ENCODE measurements at regions not wholly inside any gene's neighbourhood (a gene's known extent, or its start where the extent isn't known, plus 50 kb on each side); places are given as distances from the start of the nearest gene placed in this dataset.

DNA sequence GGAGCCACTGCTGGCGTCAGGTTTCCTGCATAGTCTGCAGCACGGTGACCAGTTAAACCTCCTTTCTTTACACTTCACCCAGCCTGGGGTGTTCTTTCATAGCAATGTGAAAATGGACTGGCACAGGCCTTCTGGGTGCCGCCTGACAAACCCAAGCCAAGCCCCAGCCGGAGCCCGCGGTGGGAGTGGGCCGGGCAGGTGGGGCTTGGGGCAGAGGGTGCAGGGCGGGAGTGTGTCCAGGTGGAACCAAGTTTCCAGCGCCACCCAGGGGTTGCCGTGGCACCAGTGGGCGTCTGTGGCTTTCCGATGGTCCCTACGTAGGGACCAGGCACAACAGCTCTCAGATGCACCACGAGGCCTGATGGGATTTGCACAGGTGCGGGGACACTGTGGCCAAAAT, 75.8 kb downstream of the RTP5 start:
- TF ChIP-seq, protein P1, sequence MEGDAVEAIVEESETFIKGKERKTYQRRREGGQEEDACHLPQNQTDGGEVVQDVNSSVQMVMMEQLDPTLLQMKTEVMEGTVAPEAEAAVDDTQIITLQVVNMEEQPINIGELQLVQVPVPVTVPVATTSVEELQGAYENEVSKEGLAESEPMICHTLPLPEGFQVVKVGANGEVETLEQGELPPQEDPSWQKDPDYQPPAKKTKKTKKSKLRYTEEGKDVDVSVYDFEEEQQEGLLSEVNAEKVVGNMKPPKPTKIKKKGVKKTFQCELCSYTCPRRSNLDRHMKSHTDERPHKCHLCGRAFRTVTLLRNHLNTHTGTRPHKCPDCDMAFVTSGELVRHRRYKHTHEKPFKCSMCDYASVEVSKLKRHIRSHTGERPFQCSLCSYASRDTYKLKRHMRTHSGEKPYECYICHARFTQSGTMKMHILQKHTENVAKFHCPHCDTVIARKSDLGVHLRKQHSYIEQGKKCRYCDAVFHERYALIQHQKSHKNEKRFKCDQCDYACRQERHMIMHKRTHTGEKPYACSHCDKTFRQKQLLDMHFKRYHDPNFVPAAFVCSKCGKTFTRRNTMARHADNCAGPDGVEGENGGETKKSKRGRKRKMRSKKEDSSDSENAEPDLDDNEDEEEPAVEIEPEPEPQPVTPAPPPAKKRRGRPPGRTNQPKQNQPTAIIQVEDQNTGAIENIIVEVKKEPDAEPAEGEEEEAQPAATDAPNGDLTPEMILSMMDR (conservative IDR thresholded peaks at IDR 0.05), result no peak
- WGBS, 2 experiments (ENCODE audit: insufficient coverage in 1 of 2, insufficient read length in 1 of 2), result 92% methylated on average over 13 to 15 of the region's 15 CpGs
- Histone ChIP-seq H3K4me1 (ENCODE audit: control insufficient read depth, insufficient read depth, low read length) (no peaks in the 10 kb centered on the region), H3K9me3 (ENCODE audit: control insufficient read depth, low read length) (peaks cover 4% of the 10 kb centered on the region), H3K9ac (ENCODE audit: extremely low read depth, low read length, poor library complexity, severe bottlenecking) (no peak overlapping the region), H3K27me3 (ENCODE audit: control insufficient read depth, insufficient read depth, low read length, poor library complexity, severe bottlenecking) (no peaks in the 10 kb centered on the region), H3K36me3 (ENCODE audit: control insufficient read depth, insufficient read depth, low read length) (no peaks in the 10 kb centered on the region), H3K27ac (ENCODE audit: low read depth, low read length) (no peak overlapping the region), H3K4me3 (ENCODE audit: low read length) (no peak overlapping the region)
- H3K4me1 Mint-ChIP-seq, result no peaks in the 10 kb centered on the region
- H3K27me3 Mint-ChIP-seq (ENCODE audit: insufficient read depth), result peaks cover 31% of the 10 kb centered on the region
- peaks cover 8% of the 10 kb centered on the region for H3K9me3 Mint-ChIP-seq
- H3K27ac Mint-ChIP-seq, result no peak overlapping the region
- DNase-seq, result no peak
- H3K4me3 Mint-ChIP-seq, result no peak overlapping the region
- H3K36me3 Mint-ChIP-seq (ENCODE audit: low read depth), result no peaks in the 10 kb centered on the region

DNA sequence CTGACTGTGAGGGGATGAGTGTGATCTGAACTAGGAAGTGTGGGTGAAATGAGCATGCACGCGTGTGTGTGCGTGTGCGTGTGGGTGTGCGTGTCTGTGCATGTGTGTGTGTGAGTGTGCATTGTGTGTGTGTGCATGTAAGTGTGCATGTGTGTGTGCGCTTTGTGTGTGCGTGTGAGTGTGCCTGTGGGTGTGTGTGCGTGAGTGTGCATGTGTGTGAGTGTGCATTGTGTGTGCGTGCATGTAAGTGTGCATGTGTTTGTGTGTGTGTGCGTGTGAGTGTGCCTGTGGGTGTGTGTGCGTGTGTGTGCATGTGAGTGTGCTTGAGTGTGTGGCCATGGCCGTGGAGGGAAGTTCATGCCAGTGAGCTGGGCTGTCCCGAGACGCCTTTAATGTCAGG, 76.3 kb downstream of the RTP5 start:
- Mint-ChIP-seq H3K36me3 (ENCODE audit: low read depth) (no peaks in the 10 kb centered on the region), H3K4me1 (no peaks in the 10 kb centered on the region), H3K9me3 (peaks cover 4% of the 10 kb centered on the region), H3K27ac (no peak overlapping the region), H3K27me3 (ENCODE audit: insufficient read depth) (peaks cover 33% of the 10 kb centered on the region), H3K4me3 (no peak overlapping the region)
- Histone ChIP-seq H3K36me3 (ENCODE audit: control insufficient read depth, insufficient read depth, low read length) (no peaks in the 10 kb centered on the region), H3K4me3 (ENCODE audit: low read length) (no peak overlapping the region), H3K9me3 (ENCODE audit: control insufficient read depth, low read length) (no peaks in the 10 kb centered on the region), H3K9ac (ENCODE audit: extremely low read depth, low read length, poor library complexity, severe bottlenecking) (no peak overlapping the region), H3K27me3 (ENCODE audit: control insufficient read depth, insufficient read depth, low read length, poor library complexity, severe bottlenecking) (no peaks in the 10 kb centered on the region), H3K27ac (ENCODE audit: low read depth, low read length) (no peak overlapping the region), H3K4me1 (ENCODE audit: control insufficient read depth, insufficient read depth, low read length) (no peaks in the 10 kb centered on the region)
- TF ChIP-seq, protein P1 (conservative IDR thresholded peaks at IDR 0.05), result no peak
- no peak for DNase-seq
- 81 to 82% methylated on average over 6 to 14 of the region's 14 CpGs for WGBS, 2 experiments (ENCODE audit: insufficient coverage in 1 of 2, insufficient read length in 1 of 2)

DNA sequence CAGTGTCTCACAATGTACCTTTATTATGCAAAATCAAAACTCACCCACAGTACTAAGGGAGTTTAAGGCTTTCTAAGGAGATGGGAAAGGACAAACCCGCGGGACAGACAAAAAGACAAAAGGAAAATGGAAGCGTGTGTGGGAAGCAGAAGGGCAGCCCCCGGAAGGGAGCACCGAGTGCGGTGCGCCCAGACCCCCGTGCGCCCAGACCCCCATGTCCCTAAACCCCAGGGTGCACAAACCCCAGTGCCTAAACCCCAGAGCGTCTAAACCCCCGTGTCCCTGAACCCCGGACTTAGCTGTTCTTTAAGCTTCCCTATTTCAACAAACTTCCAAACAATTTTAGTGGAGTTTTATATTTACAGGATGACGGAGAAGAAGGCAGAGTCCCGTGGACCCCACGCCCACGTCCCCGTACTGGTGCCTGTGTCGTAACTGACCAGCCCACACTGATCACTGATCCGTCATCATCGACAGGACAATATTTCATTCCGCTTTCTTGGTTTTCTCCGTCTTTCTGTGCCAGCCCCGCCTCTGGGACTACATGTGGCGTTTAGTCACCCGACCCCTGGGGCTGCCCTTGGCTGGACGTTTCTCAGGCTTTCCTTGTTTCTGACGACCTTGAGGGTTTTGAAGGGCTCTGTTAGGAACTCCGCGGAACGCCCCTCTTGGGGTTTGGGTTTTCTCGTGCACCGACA, 76.9 kb downstream of the RTP5 start:
- WGBS, 2 experiments (ENCODE audit: insufficient coverage in 1 of 2, insufficient read length in 1 of 2), result 84 to 88% methylated on average over 32 of the region's 32 CpGs
- no peaks in the 10 kb centered on the region for H3K4me1 Mint-ChIP-seq
- no peaks in the 10 kb centered on the region for H3K36me3 Mint-ChIP-seq (ENCODE audit: low read depth)
- Histone ChIP-seq H3K4me1 (ENCODE audit: control insufficient read depth, insufficient read depth, low read length) (no peaks in the 10 kb centered on the region), H3K9ac (ENCODE audit: extremely low read depth, low read length, poor library complexity, severe bottlenecking) (no peak overlapping the region), H3K36me3 (ENCODE audit: control insufficient read depth, insufficient read depth, low read length) (no peaks in the 10 kb centered on the region), H3K27ac (ENCODE audit: low read depth, low read length) (no peak overlapping the region), H3K4me3 (ENCODE audit: low read length) (no peak overlapping the region), H3K27me3 (ENCODE audit: control insufficient read depth, insufficient read depth, low read length, poor library complexity, severe bottlenecking) (no peaks in the 10 kb centered on the region), H3K9me3 (ENCODE audit: control insufficient read depth, low read length) (no peaks in the 10 kb centered on the region)
- no peak overlapping the region for H3K27ac Mint-ChIP-seq
- TF ChIP-seq, protein P1 (conservative IDR thresholded peaks at IDR 0.05), result no peak
- H3K9me3 Mint-ChIP-seq, result peaks cover 4% of the 10 kb centered on the region
- no peak for DNase-seq
- H3K27me3 Mint-ChIP-seq (ENCODE audit: insufficient read depth), result peaks cover 38% of the 10 kb centered on the region
- H3K4me3 Mint-ChIP-seq, result no peak overlapping the region

Measured in endodermal cell (in vitro differentiated cells).